ENCODE measurements at regions not wholly inside any gene's neighbourhood (a gene's known extent, or its start where the extent isn't known, plus 50 kb on each side); places are given as distances from the start of the nearest gene placed in this dataset.

DNA sequence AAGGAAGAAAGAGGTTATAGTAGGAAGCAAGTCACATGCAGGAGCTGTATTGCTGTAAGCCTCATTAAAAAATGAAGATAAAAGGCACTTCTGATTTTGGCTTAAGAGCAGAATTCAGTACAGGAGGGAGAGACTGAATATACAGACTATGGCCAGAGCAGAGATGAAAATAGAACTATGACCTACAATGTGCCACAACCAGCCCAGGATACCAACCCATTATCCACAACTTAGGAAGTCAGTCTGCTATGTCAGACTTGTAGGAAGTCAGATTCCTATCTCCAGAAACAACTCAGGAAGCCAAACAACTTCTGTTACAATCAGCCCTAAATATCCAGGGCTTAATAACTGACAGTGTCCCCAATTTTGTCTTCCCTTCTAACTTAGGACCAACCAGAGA lies 156.2 kb upstream of the ANKH start:
- no peak for TF ChIP-seq CTCF (IDR thresholded peaks at IDR 0.05)
- no peak for TF ChIP-seq POLR2A (IDR thresholded peaks at IDR 0.05)
